ENCODE measurements at regions not wholly inside any gene's neighbourhood (a gene's known extent, or its start where the extent isn't known, plus 50 kb on each side); places are given as distances from the start of the nearest gene placed in this dataset.

- H2BK12ac ChIP-seq (ENCODE audit: low read depth, low read length), result no peak overlapping the region
- H4K20me1 ChIP-seq (replicated peaks in 1 of 2; ENCODE audit: control insufficient read depth in 1 of 2, insufficient read depth in 2 of 2, low read length in 2 of 2), result no peaks in the 10 kb centered on the region
- no peak overlapping the region for H3K27ac ChIP-seq (ENCODE audit: low read depth, low read length)
- no peak for TF ChIP-seq HDAC2 (IDR thresholded peaks at IDR 0.05; ENCODE audit: borderline replicate concordance in 1 of 2, low read depth in 2 of 2, low read length in 2 of 2)
- FAIRE-seq, result no peak
- no peak overlapping the region for H3K4ac ChIP-seq (replicated peaks; ENCODE audit: insufficient read length, low read depth, low read length)
- no peak overlapping the region for H4K91ac ChIP-seq (replicated peaks; ENCODE audit: insufficient read length, low read length)
- no peak overlapping the region for H2BK120ac ChIP-seq (replicated peaks; ENCODE audit: low read depth, low read length)
- no peak overlapping the region for H3K56ac ChIP-seq (replicated peaks; ENCODE audit: insufficient read length, low read depth, low read length)
- H3K4me3 ChIP-seq (ENCODE audit: extremely low read depth in 1 of 4, insufficient read depth in 2 of 4, low read depth in 3 of 4, low read length in 4 of 4), result no peak overlapping the region
- no peaks in the 10 kb centered on the region for H3K79me2 ChIP-seq (ENCODE audit: control insufficient read depth in 1 of 2, insufficient read depth in 2 of 2, low read length in 2 of 2)
- no peaks in the 10 kb centered on the region; the same call in 1 of the 2 replicates for H3K23me2 ChIP-seq (ENCODE audit: low read depth, low read length)
- no peak overlapping the region for H3K23ac ChIP-seq (ENCODE audit: insufficient read length)
- no peak overlapping the region for H2AFZ ChIP-seq (ENCODE audit: low read length)
- ChIA-PET CTCF (ENCODE audit: partially characterized antibody) (interaction anchor here (1.5 to 1.6 kb wide), 2 partner anchors 37 to 195 kb away, joined by 3 to 4 read pairs; no protein-coding TSS in a partner anchor), POLR2A (ENCODE audit: partially characterized antibody) (interaction anchor here (2.0 kb wide), 1 partner anchor 21 kb away, joined by 6 read pairs; no protein-coding TSS in a partner anchor)
- no peak for DNase-seq (ENCODE audit: low read depth in 1 of 2, low spot score in 2 of 2)
- H3K4me2 ChIP-seq (ENCODE audit: insufficient read depth in 1 of 2, low read depth in 2 of 2, low read length in 2 of 2), result no peak overlapping the region
- no peak overlapping the region for H2BK20ac ChIP-seq (ENCODE audit: low read length)
- WGBS, 2 experiments (ENCODE audit: extremely low coverage in 1 of 2, insufficient coverage in 1 of 2, insufficient read length in 1 of 2, insufficient replicate concordance in 2 of 2, low coverage in 1 of 2, low lambda C conversion rate in 2 of 2, missing lambda C conversion rate in 1 of 2), result 88% methylated on average over 4 of the region's 4 CpGs; no CpG with 5 or more reads in 1 of the 2 experiments
- H3K14ac ChIP-seq (ENCODE audit: insufficient read length), result no peak overlapping the region
- no peak overlapping the region for H3K18ac ChIP-seq (ENCODE audit: extremely low read depth, low read length)
- no peak overlapping the region for H4K5ac ChIP-seq (ENCODE audit: insufficient read length, low read depth, low read length)
- H3K9ac ChIP-seq (replicated peaks in 1 of 4; ENCODE audit: extremely low read depth in 1 of 4, low read depth in 3 of 4, low read length in 3 of 4), result no peak overlapping the region
- no peak overlapping the region for H2BK5ac ChIP-seq (ENCODE audit: low read depth, low read length)
- H3K27me3 ChIP-seq (replicated peaks in 1 of 4; ENCODE audit: control insufficient read depth in 3 of 4, extremely low read depth in 1 of 4, insufficient read depth in 3 of 4, low read length in 3 of 4), result no peaks in the 10 kb centered on the region
- H3K4me1 ChIP-seq (replicated peaks in 1 of 4; ENCODE audit: control insufficient read depth in 3 of 4, insufficient read depth in 4 of 4, low read length in 3 of 4), result no peaks in the 10 kb centered on the region
- no peaks in the 10 kb centered on the region for H3K9me3 ChIP-seq (ENCODE audit: insufficient read depth in 2 of 2, low read depth in 1 of 2, low read length in 1 of 2)
- H2BK15ac ChIP-seq (ENCODE audit: low read length), result no peak overlapping the region
- no peak overlapping the region for H2AK5ac ChIP-seq (ENCODE audit: low read depth, low read length)
- H4K8ac ChIP-seq (ENCODE audit: extremely low read depth, insufficient read depth, low read length), result no peak overlapping the region
- no peaks in the 10 kb centered on the region for H3K36me3 ChIP-seq (ENCODE audit: control insufficient read depth in 2 of 4, insufficient read depth in 4 of 4, low read length in 3 of 4)
- H3K79me1 ChIP-seq (ENCODE audit: low read depth, low read length), result no peaks in the 10 kb centered on the region
Measured at GRCh38 chr5:173383711-173384110, 55.5 kb upstream of the STC2 start.

Data from H1 (cell line).